K562 (cell line): ENCODE measurements at regions not wholly inside any gene's neighbourhood (a gene's known extent, or its start where the extent isn't known, plus 50 kb on each side); places are given as distances from the start of the nearest gene placed in this dataset.

Experiments
- ATAC-seq: fragments of 200-7000 bp; cut with Tn5 transposase; 3 replicates; pipeline ENCODE4 v1.9.1; 2020; ENCODE audit warnings: moderate library complexity
- BruUV-seq: library from RNA; stranded (reverse); fragments of 400-500 nt; replicated peaks from 2 replicates; lab custom pipeline; 2021; lab: Mats Ljungman, UMichigan
- CTCF ChIA-PET: fragments of 300-600 bp; formaldehyde crosslinking; extraction: SDS; loops from one replicate; lab custom pipeline; 2021; ENCODE audit warnings: low intra/inter-chr PET ratio; lab: Yijun Ruan, JAX
- POLR2A ChIA-PET: fragments of 300-600, 350-650 bp; sonication (Branson Sonifier 250); formaldehyde crosslinking; extraction: SDS; loops from one replicate; lab custom pipeline; 2021; ENCODE audit warnings: antibody characterized with exemption, inconsistent platforms; lab: Yijun Ruan, JAX
- DNase-seq, 4 experiments: peaks; one replicate each; pipeline versions ENCODE4 v3.0.0 to v3.0.0-alpha.2; 2011 to 2018; ENCODE audit warnings: low spot score in 3 of 4, mixed read lengths in 3 of 4; ENCODE audit errors: extremely low read depth in 1 of 4
- FAIRE-seq: peaks from 2 replicates; lab custom pipeline; 2011; peaks lifted over from hg19 to GRCh38; lab: Jason Lieb, UNC
- H2AFZ ChIP-seq: 2 replicates; pipeline ENCODE4 v1.6.0; 2011; ENCODE audit warnings: low read depth, low read length, control low read depth, inconsistent platforms
- H3K27ac ChIP-seq: fragments of 200-600 bp; 3 replicates; pipeline ENCODE4 v1.8.0; 2011; ENCODE audit warnings: low read depth, mild to moderate bottlenecking, control low read depth, inconsistent platforms, low read length, moderate library complexity, mixed read lengths; ENCODE audit errors: extremely low read depth
- H3K27me3 ChIP-seq, 2 experiments: fragments of 300-600 bp in 1 of 2; 2 replicates in 1 of 2; 3 replicates in 1 of 2; pipeline versions ENCODE4 v1.6.0 to v1.8.0; 2011; ENCODE audit warnings: inconsistent platforms in 2 of 2, low read length in 2 of 2, mild to moderate bottlenecking in 1 of 2, mixed read lengths in 1 of 2, moderate library complexity in 1 of 2; ENCODE audit not compliant: control insufficient read depth in 2 of 2, insufficient read depth in 2 of 2
- H3K36me3 ChIP-seq: fragments of 300-600 bp; 3 replicates; pipeline ENCODE4 v1.8.0; 2011; ENCODE audit warnings: mild to moderate bottlenecking, low read length, inconsistent platforms; ENCODE audit not compliant: control insufficient read depth, insufficient read depth
- H3K4me1 ChIP-seq, 2 experiments: fragments of 200-600 bp in 1 of 2; replicated peaks in 1 of 2; 2 replicates in 1 of 2; 3 replicates in 1 of 2; pipeline versions ENCODE4 v1.5.1 to v1.8.0; 2011; ENCODE audit warnings: inconsistent platforms in 2 of 2, low read length in 2 of 2, mild to moderate bottlenecking in 1 of 2, mixed read lengths in 1 of 2, moderate library complexity in 1 of 2; ENCODE audit not compliant: control insufficient read depth in 2 of 2, insufficient read depth in 2 of 2
- H3K4me2 ChIP-seq: 2 replicates; pipeline ENCODE4 v1.6.1; 2011; ENCODE audit warnings: low read length, control low read depth, inconsistent platforms, mixed read lengths; ENCODE audit not compliant: insufficient read depth
- H3K4me3 ChIP-seq: fragments of 200-600 bp; sonication (generic), shearing (Covaris generic); 2 replicates; pipeline ENCODE4 v1.5.1; 2016; ENCODE audit warnings: control low read depth, inconsistent platforms
- H3K79me2 ChIP-seq: fragments of 200-600 bp; 3 replicates; pipeline ENCODE4 v1.8.0; 2011; ENCODE audit warnings: low read length, inconsistent platforms; ENCODE audit not compliant: control insufficient read depth, insufficient read depth
- H3K9ac ChIP-seq, 2 experiments: 2 replicates each; pipeline versions ENCODE4 v1.6.0 to v1.6.1; 2011; ENCODE audit warnings: low read depth in 2 of 2, low read length in 2 of 2, control low read depth in 1 of 2, inconsistent platforms in 1 of 2, mild to moderate bottlenecking in 1 of 2, mixed read lengths in 1 of 2; ENCODE audit not compliant: insufficient read depth in 1 of 2
- H3K9me1 ChIP-seq: one replicate; pipeline ENCODE4 v1.6.0; 2011; ENCODE audit warnings: inconsistent platforms, mild to moderate bottlenecking, low read length, moderate library complexity; ENCODE audit not compliant: control insufficient read depth, insufficient read depth
- H3K9me3 ChIP-seq: replicated peaks from 2 replicates; pipeline ENCODE4 v1.5.1; 2011; ENCODE audit warnings: low read depth, low read length, inconsistent platforms; ENCODE audit not compliant: control insufficient read depth, insufficient read depth
- H4K20me1 ChIP-seq: replicated peaks from 2 replicates; pipeline ENCODE4 v1.6.1; 2011; ENCODE audit warnings: low read length, inconsistent platforms, mixed read lengths; ENCODE audit not compliant: control insufficient read depth, insufficient read depth
- BRD4 ChIP-seq: fragments of 200-600 bp; sonication (generic); IDR thresholded peaks from 2 replicates; pipeline ENCODE4 v1.6.1; 2017; ENCODE audit warnings: inconsistent platforms
- CC2D1A ChIP-seq: fragments of 450-650 bp; IDR thresholded peaks from 2 replicates; pipeline ENCODE4 v1.6.1; 2017; ENCODE audit warnings: mild to moderate bottlenecking
- NBN ChIP-seq: fragments of 450-650 bp; IDR thresholded peaks from 2 replicates; pipeline ENCODE4 v1.6.1; 2016; ENCODE audit warnings: low read depth, mild to moderate bottlenecking
- NCOR1 ChIP-seq: fragments of 450-650 bp; IDR thresholded peaks from 2 replicates; pipeline ENCODE4 v1.6.1; 2016; ENCODE audit warnings: mild to moderate bottlenecking, moderate library complexity
- TOE1 ChIP-seq, 2 experiments: fragments of 450-650 bp in 1 of 2; sonication (generic) in 1 of 2; formaldehyde crosslinking in 1 of 2; IDR thresholded peaks; 2 replicates each; pipeline versions ENCODE4 v1.7.1 to v1.8.0; 2016 to 2022; ENCODE audit warnings: borderline replicate concordance in 2 of 2, mild to moderate bottlenecking in 2 of 2, antibody characterized with exemption in 1 of 2, inconsistent platforms in 1 of 2, low read depth in 1 of 2, missing genetic modification reagents in 1 of 2, moderate library complexity in 1 of 2
- ZNF274 ChIP-seq: IDR thresholded peaks from 2 replicates; pipeline ENCODE4 v1.6.1; 2011; ENCODE audit warnings: low read depth, mild to moderate bottlenecking, low read length, moderate library complexity, borderline replicate concordance
- in situ Hi-C: fragments of 300-500 bp; cut with MboI; formaldehyde crosslinking; loops from 4 replicates; pipeline ENCODE4 v1.15.0; 2018; ENCODE audit warnings: inconsistent platforms, mixed read lengths
- intact Hi-C: fragments of 100-400 bp; cut with micrococcal nuclease; formaldehyde crosslinking; loops from 2 replicates; pipeline ENCODE4 v1.14.2; 2022
- TF ChIP-seq, protein P1 (sequence below): fragments of 200-600 bp; sonication (generic); IDR thresholded peaks from one replicate; pipeline ENCODE4 v1.6.1; 2012; ENCODE audit warnings: mild to moderate bottlenecking, low read depth, low read length, inconsistent platforms
- TF ChIP-seq, protein P2 (sequence below): fragments of 250-450 bp; sonication (Bioruptor Pico); IDR thresholded peaks from 2 replicates; pipeline ENCODE4 v1.5.1; 2021; ENCODE audit warnings: mild to moderate bottlenecking

DNA sequence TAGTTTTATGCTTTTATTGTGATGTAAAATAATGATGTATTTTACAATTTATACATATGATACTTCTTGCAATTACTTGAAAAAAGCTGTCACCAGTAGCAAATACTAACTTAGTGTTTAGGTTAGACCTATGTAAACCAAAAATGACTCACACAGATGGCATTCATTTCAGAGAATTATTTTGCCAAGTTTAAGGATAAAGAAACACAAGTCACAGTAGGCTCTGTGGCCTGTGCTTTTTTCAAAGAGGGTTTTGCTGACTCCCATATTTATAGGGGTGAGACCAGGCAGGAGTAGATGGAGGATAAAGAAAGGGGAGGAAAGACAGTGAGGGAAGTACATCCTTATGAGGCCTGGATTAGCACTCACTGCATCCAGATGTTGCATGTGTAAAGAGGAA is 356.6 kb upstream of the NPAP1 start:
- TF ChIP-seq, protein P1, sequence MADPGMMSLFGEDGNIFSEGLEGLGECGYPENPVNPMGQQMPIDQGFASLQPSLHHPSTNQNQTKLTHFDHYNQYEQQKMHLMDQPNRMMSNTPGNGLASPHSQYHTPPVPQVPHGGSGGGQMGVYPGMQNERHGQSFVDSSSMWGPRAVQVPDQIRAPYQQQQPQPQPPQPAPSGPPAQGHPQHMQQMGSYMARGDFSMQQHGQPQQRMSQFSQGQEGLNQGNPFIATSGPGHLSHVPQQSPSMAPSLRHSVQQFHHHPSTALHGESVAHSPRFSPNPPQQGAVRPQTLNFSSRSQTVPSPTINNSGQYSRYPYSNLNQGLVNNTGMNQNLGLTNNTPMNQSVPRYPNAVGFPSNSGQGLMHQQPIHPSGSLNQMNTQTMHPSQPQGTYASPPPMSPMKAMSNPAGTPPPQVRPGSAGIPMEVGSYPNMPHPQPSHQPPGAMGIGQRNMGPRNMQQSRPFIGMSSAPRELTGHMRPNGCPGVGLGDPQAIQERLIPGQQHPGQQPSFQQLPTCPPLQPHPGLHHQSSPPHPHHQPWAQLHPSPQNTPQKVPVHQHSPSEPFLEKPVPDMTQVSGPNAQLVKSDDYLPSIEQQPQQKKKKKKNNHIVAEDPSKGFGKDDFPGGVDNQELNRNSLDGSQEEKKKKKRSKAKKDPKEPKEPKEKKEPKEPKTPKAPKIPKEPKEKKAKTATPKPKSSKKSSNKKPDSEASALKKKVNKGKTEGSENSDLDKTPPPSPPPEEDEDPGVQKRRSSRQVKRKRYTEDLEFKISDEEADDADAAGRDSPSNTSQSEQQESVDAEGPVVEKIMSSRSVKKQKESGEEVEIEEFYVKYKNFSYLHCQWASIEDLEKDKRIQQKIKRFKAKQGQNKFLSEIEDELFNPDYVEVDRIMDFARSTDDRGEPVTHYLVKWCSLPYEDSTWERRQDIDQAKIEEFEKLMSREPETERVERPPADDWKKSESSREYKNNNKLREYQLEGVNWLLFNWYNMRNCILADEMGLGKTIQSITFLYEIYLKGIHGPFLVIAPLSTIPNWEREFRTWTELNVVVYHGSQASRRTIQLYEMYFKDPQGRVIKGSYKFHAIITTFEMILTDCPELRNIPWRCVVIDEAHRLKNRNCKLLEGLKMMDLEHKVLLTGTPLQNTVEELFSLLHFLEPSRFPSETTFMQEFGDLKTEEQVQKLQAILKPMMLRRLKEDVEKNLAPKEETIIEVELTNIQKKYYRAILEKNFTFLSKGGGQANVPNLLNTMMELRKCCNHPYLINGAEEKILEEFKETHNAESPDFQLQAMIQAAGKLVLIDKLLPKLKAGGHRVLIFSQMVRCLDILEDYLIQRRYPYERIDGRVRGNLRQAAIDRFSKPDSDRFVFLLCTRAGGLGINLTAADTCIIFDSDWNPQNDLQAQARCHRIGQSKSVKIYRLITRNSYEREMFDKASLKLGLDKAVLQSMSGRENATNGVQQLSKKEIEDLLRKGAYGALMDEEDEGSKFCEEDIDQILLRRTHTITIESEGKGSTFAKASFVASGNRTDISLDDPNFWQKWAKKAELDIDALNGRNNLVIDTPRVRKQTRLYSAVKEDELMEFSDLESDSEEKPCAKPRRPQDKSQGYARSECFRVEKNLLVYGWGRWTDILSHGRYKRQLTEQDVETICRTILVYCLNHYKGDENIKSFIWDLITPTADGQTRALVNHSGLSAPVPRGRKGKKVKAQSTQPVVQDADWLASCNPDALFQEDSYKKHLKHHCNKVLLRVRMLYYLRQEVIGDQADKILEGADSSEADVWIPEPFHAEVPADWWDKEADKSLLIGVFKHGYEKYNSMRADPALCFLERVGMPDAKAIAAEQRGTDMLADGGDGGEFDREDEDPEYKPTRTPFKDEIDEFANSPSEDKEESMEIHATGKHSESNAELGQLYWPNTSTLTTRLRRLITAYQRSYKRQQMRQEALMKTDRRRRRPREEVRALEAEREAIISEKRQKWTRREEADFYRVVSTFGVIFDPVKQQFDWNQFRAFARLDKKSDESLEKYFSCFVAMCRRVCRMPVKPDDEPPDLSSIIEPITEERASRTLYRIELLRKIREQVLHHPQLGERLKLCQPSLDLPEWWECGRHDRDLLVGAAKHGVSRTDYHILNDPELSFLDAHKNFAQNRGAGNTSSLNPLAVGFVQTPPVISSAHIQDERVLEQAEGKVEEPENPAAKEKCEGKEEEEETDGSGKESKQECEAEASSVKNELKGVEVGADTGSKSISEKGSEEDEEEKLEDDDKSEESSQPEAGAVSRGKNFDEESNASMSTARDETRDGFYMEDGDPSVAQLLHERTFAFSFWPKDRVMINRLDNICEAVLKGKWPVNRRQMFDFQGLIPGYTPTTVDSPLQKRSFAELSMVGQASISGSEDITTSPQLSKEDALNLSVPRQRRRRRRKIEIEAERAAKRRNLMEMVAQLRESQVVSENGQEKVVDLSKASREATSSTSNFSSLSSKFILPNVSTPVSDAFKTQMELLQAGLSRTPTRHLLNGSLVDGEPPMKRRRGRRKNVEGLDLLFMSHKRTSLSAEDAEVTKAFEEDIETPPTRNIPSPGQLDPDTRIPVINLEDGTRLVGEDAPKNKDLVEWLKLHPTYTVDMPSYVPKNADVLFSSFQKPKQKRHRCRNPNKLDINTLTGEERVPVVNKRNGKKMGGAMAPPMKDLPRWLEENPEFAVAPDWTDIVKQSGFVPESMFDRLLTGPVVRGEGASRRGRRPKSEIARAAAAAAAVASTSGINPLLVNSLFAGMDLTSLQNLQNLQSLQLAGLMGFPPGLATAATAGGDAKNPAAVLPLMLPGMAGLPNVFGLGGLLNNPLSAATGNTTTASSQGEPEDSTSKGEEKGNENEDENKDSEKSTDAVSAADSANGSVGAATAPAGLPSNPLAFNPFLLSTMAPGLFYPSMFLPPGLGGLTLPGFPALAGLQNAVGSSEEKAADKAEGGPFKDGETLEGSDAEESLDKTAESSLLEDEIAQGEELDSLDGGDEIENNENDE, result no peak
- TF ChIP-seq TOE1 (IDR thresholded peaks at IDR 0.05; ENCODE audit: borderline replicate concordance) (no peak), TOE1 (CRISPR knock-in tag; IDR thresholded peaks at IDR 0.05; ENCODE audit: borderline replicate concordance, low read depth) (no peak), NCOR1 (no peak), NBN (no peak), BRD4 (no peak), ZNF274 (no peak), CC2D1A (no peak)
- TF ChIP-seq, protein P2, sequence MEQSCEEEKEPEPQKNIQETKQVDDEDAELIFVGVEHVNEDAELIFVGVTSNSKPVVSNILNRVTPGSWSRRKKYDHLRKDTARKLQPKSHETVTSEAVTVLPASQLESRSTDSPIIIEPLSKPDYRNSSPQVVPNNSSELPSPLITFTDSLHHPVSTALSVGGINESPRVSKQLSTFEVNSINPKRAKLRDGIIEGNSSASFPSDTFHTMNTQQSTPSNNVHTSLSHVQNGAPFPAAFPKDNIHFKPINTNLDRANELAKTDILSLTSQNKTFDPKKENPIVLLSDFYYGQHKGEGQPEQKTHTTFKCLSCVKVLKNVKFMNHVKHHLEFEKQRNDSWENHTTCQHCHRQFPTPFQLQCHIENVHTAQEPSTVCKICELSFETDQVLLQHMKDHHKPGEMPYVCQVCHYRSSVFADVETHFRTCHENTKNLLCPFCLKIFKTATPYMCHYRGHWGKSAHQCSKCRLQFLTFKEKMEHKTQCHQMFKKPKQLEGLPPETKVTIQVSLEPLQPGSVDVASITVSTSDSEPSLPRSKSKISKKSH (CRISPR knock-in tag), result no peak
- TF ChIP-seq, all 486 proteins: peak for 0
- intact Hi-C loops, result no loop called here

More for the DNA sequence above, 356.6 kb upstream of the NPAP1 start:
- ChIA-PET POLR2A (no interaction called here), CTCF (no interaction called here)
- Histone ChIP-seq H3K4me2 (no peak overlapping the region), H4K20me1 (no peaks in the 10 kb centered on the region), H3K9me3 (no peaks in the 10 kb centered on the region), H3K27ac (no peak overlapping the region), H3K27me3 (no peaks in the 10 kb centered on the region), H3K4me3 (no peak overlapping the region), H3K9me1 (no peaks in the 10 kb centered on the region), H3K79me2 (no peaks in the 10 kb centered on the region), H2AFZ (no peak overlapping the region), H3K4me1 (no peaks in the 10 kb centered on the region), H3K9ac (no peak overlapping the region), H3K36me3 (no peaks in the 10 kb centered on the region)
- no peak for DNase-seq
- in situ Hi-C loops, result loop anchor here (10.0 kb wide), 1 partner anchor 206 kb away; no protein-coding TSS in a partner anchor
- no peak for ATAC-seq
- no peak for FAIRE-seq
- BruUV-seq, result no TSS peak
